HG03439 (cell line): ENCODE measurements at regions not wholly inside any gene's neighbourhood (a gene's known extent, or its start where the extent isn't known, plus 50 kb on each side); places are given as distances from the start of the nearest gene placed in this dataset.
"Not testable (repeated sequence)": the region's sequence is repeated elsewhere in the genome, so short reads cannot be mapped to it uniquely, and the experiment has no call there.

Source experiments
- ATAC-seq: cut with Tn5 transposase; IDR thresholded peaks from one replicate; pipeline ENCODE4 v1.9.1; 2021; ENCODE audit warnings: mild to moderate bottlenecking, moderate library complexity; ENCODE audit not compliant: unreplicated experiment

- not testable (repeated sequence) for ATAC-seq
These were observed 191.6 kb upstream of the MGAT5 start for GRCh38 chr2:134062235-134062634.

- not testable (repeated sequence) for ATAC-seq
These were observed 190.0 kb upstream of the MGAT5 start for GRCh38 chr2:134063916-134064315.

- no peak for ATAC-seq
These were observed 183.6 kb upstream of the MGAT5 start for GRCh38 chr2:134070281-134070741.

GRCh38 chr2:134072341-134072740 lies 181.5 kb upstream of the MGAT5 start:
- ATAC-seq, result no peak

GRCh38 chr2:134073023-134073422 lies 180.8 kb upstream of the MGAT5 start:
- ATAC-seq, result no peak

- ATAC-seq, result no peak
These were observed 179.3 kb upstream of the MGAT5 start for GRCh38 chr2:134074619-134075018.

GRCh38 chr2:134075204-134075603 lies 178.7 kb upstream of the MGAT5 start:
- ATAC-seq, result no peak

GRCh38 chr2:134078354-134078753 lies 175.5 kb upstream of the MGAT5 start:
- no peak for ATAC-seq

GRCh38 chr2:134079373-134079772 lies 174.5 kb upstream of the MGAT5 start:
- ATAC-seq, result peak; percentile 81

- ATAC-seq, result no peak
These were observed 173.3 kb upstream of the MGAT5 start for GRCh38 chr2:134080386-134081089.

GRCh38 chr2:134081238-134081938 lies 172.5 kb upstream of the MGAT5 start:
- ATAC-seq, result no peak

GRCh38 chr2:134083548-134083947 lies 170.3 kb upstream of the MGAT5 start:
- no peak for ATAC-seq

GRCh38 chr2:134086594-134087219 lies 167.2 kb upstream of the MGAT5 start:
- no peak for ATAC-seq

GRCh38 chr2:134087371-134087921 lies 166.4 kb upstream of the MGAT5 start:
- ATAC-seq, result peak; percentile 63

- no peak for ATAC-seq
These were observed 164.4 kb upstream of the MGAT5 start for GRCh38 chr2:134089454-134089853.

- no peak for ATAC-seq
These were observed 156.1 kb upstream of the MGAT5 start for GRCh38 chr2:134097740-134098139.

- no peak for ATAC-seq
These were observed 155.6 kb upstream of the MGAT5 start for GRCh38 chr2:134098321-134098720.

GRCh38 chr2:134099273-134099672 lies 154.6 kb upstream of the MGAT5 start:
- ATAC-seq, result no peak

GRCh38 chr2:134103196-134103595 lies 150.7 kb upstream of the MGAT5 start:
- no peak for ATAC-seq

GRCh38 chr2:134104754-134105153 lies 149.1 kb upstream of the MGAT5 start:
- no peak for ATAC-seq

GRCh38 chr2:134107402-134107801 lies 146.5 kb upstream of the MGAT5 start:
- no peak for ATAC-seq

- ATAC-seq, result no peak
These were observed 145.8 kb upstream of the MGAT5 start for GRCh38 chr2:134108113-134108512.
